ENCODE measurements at regions not wholly inside any gene's neighbourhood (a gene's known extent, or its start where the extent isn't known, plus 50 kb on each side); places are given as distances from the start of the nearest gene placed in this dataset.
"Not testable (repeated sequence)": the region's sequence is repeated elsewhere in the genome, so short reads cannot be mapped to it uniquely, and the experiment has no call there.

DNA sequence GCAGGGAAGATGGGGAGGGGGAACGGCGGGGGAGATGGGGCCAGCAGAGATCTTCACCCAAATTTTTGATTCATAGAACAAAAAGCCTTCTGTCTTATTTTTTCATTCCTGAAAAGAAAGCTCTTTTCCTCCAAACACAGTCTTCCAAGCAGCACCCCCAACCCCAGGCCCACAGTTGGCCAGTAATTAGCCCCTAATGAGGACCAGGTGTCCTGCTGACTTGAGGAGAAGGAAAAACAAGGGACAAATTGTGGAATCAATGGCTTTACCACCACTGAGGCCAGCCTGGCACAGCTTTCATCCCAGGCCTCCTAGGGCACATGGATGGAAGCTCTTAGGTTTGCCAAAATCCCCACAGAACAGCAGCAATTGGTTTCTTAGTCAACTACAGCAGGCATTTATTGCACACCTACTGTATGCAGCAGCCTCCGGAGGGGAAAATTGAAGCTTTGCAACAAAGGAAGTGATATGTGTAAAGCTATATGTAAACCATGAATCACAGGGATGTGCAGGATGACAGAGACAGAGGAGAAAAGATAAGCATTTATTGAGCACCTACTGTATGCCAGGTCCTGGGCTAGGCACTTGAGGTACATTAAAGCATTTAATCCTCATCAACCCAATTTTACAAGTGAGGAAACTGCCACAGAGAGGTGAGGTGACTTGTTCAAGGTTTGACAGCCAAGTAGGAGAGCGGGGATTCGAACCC lies 199.5 kb downstream of the TBC1D2B start:
- no peak for DNase-seq (ENCODE audit: low read depth)

DNA sequence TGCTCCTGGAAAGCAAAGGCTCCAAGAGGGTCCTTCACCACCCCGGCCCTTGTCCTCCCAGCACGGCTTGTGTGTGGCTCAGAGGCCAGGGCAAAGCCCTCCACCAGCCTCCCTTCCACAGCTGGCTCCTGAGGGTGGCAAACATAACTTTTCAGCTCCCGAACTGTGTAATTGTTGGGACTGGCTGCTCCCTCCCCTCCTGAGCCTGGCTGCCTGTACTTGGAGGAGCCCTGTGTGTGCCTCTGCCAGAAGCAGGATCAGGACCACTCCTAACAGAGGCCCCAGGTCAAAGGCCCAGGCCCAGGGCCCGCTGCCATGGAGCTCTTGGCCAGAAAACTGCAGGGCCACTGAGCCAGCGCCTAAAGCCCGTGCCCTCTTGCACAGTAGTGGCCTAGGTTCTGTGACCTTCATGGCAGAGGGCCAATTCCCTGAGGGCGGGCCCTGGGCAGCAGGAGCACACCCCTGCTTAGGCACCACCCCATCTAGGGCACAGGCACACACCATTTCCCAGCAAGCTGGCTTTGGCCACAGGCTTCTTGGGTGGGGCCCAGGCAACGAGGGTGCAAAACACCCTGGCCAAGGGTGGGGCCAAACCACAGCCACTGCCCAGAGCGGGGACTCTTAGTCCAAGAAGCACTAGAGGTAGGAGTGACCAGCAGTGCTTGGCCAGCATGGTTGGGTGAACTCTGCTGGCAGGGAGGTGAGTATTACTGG lies 201.2 kb downstream of the TBC1D2B start:
- DNase-seq (ENCODE audit: low read depth) = not testable (repeated sequence)

DNA sequence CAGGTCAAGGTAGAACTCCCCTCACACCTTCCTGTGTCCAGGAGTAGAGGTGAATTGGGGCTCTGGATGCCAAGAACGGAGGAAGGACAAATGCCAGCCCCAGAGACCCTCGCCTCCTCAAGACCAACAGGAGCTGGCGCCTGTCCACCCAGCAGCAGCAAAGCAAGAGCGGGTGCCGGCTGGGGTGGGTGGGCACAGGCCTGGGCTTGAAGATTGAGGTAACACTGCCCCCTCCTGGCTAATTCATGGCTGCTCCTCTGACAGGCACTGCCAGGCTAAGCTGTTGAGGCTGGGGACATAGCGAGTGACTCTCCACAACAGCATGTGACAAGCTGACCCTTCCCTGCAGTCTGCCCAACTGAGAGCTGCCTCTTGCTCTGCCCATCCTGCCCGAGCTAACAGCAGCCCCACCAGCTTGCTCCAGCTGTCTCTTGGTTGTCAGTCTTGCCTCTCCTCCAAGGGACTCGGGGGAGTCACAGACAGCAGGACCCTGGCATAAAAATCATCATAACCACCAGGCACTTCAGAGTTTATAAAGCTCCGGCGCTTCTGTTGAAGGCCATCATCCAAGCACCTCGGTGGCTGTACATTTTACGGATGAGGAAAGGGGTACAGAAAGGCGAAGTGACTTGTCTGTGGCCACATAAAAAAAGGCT lies 202.3 kb downstream of the TBC1D2B start:
- peak; percentile 9 for DNase-seq (ENCODE audit: low read depth)

DNA sequence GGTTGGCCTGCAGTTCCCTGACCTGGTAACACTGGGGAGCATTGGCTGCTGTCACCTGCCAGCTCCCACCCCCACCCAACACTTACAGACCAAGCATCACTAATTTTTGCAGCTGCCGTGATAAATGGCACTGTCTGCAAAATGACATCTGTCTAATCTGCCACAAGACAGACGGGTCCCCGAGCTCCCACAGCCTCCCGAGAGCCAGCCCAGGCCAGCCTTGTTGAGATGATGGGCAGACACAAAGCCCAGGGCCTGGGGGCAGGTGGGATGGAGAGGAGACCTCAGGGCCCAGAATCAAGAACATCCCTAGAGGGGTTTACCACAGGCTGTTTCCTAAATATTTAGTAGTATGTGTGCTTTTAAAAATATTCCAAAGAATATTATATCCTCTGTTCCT lies 203.4 kb downstream of the TBC1D2B start:
- DNase-seq (ENCODE audit: low read depth) = no peak

DNA sequence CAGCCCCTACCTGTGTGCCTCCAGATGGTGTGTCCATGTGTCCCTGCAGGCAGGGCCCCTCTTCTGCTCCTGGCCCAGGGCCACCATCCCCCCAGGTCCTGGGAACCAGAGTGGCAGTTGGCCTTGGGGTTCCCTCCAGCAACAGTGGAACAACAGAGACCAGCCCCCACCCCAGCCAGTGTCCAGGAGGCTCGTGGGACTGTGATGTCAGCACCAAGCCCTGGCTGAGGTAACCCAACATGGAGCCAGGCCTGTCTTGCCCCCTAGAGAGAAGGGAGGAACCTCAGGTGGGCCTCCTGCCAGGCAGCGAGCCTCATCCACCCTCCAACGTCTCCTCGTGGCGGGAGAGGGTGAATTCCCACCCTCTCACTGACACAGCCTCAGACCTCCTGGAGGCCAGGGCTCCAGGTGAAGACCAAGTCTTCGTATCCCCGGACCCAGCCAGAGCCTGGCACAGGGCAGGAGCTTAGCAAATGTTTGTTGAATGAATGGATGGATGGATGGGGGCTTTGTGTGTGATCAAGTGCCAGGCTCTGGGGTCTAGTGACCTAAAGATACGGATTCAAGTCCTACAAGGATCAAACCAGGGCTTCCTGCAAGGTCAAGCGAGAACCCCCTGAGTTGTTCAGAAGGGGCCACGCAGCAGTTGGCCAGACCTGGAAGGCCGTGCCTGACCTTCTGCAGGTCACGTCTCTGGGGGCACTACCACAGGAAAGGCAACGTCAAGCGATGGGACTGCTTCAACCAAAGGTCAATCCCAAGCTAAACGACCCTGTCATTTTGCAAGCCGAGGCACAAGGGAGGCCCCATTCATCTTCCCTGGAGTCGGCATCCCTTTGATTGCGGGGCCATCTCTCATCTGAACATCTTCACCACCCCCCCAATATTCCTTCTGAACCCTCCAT lies 204.7 kb downstream of the TBC1D2B start:
- DNase-seq (ENCODE audit: low read depth) = not testable (repeated sequence)

DNA sequence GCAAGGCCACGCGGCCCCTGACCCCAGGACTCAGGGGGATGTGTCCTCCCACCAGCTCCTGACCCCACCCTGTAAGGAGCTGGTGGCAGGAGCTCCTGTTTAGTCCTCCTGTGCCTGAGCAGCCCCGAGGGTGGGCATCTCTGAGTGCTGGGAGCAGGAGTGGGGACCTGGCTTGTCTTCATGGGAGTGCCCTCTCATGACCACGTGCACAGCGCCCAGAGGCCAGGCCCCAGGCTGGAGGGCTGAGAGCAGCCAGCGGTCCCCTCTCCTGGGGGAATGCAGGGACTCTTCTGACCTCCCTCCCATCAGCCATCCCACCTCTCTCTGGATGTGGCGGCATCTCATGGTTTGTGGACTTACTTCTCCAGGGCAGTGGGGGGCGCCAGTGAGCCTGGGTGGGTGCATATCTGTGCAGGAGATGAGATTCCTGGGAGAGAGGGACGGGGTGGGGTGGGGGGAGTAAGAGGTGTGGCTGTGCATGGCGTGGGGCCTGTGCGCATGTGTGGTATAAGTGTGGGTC lies 205.6 kb downstream of the TBC1D2B start:
- DNase-seq (ENCODE audit: low read depth) = no peak

DNA sequence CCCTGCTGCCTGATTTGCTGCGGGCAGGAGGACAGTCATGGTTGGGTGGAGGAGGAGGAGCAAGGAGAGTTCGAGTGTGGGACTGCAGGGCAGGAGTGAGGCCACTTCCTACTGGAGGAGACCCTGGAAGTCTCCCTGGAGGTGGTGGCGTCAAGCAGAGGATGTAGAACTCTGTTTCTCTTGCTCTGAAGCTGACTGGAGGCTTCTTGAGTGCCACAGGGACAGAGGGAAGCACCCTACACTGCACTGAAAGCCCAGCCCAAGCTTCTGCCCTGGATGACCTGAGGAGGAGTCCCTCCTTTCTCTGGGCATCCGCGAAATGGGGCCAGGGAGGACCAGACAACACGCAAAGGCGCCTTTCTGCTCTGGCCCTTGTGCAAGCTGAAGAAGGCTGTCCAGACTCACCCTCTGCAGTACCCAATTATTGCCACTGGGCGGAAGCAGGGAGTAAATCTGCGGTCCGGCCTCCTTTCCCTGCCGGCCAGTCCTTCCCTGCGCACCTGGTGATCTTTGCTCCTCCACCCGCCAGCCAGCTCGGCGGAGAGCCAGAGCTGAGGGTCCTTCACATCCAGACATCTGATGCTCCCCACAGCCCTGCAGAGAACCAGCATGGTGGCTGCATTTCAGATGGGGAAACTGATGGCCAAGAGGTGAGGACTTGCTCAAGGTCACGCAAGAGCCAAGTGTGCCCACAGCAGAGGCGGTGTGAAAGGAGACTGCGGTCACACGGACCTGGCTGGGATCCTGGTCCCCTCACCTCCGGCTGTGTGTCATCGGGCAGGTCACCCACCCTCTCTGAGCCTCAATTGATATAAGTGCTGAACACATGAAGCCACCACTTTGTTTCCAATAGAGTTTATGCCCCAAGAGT lies 207.1 kb downstream of the TBC1D2B start:
- DNase-seq (ENCODE audit: low read depth) = peak; percentile 52

DNA sequence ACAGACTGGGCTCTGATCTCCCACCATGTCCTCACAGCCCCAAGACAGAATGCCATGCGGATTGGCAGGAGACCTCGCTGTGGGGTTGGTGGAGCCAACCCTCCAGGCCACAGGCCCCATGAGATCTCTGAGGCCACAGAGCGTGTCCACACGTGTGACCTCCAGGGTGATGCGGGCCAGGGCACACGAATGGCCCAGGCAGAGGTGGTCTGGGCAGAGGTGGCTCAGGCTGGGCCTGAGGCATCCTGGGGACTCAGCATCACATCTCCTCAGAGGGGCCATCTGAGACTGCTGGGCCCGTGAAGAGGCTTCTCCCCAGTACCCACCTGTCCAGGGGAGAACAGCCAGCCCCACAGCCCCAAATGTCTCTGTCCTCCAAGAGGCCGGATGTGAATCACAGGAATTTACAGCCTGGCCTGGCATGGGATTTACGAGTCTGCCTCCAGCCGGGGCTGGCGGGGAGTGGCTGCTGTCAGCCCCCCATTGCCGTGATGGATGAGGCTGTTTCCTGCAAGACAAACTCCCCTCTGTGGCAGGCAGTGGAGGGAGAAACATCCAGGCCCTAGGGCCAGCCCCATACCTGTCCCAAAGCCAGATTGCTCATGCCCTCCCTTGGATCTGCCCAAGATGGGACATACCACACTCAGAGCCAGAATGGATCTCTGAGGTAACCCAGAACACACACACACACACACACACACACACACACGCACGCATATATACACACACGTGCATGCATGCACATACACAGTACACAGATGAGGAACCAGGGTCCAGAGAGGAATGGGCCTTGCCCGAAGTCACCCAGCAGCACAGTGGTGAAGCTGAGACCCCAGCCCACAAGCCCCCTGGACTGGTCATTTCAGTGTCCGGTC lies 208.3 kb downstream of the TBC1D2B start:
- DNase-seq (ENCODE audit: low read depth) = no peak

DNA sequence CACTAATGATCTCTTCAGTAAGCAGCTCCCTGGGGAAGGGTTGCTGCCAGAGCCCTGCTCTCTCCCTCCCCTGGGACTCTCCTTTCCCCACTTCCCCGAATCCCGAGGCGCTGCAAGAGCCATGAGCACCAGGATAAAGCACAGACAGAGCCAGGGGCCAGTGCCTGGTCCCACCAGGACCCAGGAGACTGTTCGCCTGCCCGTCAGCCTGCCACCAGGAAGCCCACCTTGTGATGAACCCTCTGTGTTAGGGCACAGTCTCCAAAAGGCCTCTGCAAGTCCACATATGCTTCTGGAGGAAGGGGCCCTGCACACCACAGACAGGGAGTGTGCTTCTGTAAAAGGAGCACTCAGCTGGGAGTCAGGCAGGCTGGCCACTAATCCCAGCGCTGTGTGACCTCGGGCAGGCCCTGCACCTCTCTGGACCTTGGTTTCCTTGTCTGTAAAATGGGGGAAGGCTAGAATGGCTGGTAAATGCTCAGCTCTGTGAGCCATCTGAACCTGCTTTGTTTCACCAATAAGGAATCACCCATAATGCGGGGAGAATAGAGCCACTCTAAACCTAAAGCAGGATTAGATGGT lies 209.4 kb downstream of the TBC1D2B start:
- DNase-seq (ENCODE audit: low read depth) = not testable (repeated sequence)

DNA sequence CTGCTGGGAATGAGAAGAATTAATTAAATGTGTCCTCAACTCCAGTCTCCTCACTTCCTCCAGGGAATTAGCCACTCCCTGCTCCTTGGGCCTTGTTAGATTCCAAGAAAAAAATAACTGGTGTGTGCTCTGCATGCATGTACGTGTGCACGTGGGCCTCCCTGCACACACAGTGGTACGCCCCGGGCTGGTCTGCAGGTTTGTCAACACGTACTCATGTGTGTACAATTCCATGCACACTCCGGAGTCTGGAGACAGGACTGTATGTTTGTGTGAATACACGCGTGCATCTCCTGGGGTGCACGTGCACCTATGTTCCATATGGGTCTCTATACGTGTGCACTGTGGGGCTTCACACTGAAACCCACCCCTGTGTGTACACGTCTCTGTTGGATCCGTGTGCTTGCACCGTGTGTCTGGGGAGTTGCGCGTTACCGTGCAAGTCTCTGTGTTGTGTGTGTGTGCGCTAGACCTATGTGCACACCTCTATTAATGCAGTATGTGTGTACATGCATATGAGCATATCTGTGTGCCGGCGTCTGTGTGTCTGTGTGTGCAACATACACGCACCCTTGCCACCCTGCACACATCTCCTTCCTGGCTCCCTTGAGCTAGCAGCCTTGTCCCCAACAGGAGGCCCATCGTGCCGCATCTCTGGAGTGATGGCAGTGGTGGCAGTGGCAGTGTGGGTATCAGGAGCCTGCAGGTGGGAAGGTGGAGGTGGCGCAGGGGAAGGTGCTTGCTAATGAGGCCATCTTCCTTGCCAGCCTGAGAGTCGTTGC lies 210.1 kb downstream of the TBC1D2B start:
- DNase-seq (ENCODE audit: low read depth) = no peak

DNA sequence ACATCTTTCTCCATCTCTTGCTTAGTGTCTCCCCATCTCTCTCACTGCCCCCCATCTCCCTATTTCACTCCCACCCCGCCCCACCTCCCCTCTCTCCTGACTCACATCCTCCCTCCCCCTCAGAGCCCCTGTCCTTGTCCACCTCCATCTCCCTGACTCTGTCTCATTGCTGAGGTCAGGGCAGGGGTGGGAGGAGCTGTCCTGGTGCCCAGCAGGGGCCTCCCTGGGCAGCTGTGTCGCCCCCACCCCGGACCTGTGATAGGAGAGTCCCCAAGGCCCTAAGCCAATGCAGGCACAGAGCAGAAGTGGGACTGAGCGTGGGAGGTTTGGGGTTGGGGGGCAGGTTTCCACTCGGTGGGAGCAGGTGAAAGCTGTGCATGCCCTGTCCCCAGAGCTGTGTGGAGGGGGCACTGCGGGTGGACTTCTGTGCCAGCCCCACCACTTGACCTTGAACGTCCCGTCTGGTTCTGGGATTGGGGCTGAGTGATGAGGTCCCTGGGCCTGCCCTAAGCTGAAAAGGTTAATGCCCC lies 210.8 kb downstream of the TBC1D2B start:
- no peak for DNase-seq (ENCODE audit: low read depth)

DNA sequence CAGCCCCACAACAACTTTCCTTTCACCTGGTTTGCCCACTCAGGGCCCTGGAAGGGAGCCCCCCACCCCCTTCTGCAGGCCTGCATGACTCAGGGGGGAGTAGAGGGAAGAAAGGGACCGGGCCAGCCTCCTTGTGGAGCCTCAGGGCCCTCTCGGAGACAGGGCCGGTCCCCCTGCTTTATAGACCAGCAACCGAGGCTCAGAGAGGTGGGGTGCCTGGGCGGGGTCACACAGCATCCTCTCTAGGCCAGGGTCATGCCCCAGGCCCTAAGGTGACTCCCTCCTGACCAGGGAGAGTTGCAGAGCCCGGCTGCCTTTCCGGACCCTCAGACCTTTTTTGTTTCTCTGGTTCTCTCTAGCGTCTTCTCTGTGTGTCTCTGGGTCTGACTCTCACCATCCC lies 211.3 kb downstream of the TBC1D2B start:
- DNase-seq (ENCODE audit: low read depth) = no peak

DNA sequence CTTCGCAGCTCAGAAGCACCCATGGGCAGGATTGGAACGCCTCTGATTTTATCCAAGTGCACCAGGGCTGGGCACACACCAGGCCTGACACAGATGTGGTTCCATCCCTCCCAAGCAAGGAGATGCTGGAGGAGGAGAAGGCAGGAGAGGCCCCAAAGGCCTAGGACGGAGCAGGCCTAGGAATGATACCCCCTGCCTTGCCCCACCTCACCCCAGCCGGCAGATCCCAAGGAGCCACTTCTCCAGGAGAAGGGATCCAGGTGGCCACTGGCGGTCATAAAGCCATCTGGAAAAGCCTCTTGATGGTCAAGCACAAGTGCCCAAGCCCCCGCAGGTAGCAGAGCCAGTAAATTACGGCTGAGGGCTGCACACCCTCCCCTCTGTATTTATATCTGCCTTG lies 211.8 kb downstream of the TBC1D2B start:
- no peak for DNase-seq (ENCODE audit: low read depth)

DNA sequence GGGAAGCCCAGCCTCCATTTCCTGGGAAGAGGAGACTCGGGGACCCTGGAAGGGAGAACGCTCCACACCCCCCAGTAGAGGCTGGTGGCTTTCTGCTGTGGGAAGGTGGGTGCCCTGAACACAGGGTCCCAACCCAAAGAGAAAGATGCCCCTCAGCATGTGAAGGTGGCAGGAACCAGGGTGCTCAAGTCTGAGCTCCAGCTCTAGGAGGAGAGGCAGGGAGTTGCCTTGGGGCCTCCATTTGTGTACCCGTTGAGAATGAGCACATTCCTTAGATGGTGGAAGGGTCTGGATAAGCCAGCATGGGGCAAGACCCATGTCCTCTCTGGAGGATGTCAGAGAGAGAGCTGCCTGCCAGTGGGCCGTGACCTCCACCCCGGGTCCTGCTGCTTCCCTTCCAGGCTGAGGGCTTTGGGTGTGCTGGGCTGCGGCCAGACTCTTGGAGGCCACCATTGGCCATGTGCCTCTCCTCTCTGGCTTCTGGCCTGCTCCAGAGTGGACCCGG lies 212.4 kb downstream of the TBC1D2B start:
- no peak for DNase-seq (ENCODE audit: low read depth)

DNA sequence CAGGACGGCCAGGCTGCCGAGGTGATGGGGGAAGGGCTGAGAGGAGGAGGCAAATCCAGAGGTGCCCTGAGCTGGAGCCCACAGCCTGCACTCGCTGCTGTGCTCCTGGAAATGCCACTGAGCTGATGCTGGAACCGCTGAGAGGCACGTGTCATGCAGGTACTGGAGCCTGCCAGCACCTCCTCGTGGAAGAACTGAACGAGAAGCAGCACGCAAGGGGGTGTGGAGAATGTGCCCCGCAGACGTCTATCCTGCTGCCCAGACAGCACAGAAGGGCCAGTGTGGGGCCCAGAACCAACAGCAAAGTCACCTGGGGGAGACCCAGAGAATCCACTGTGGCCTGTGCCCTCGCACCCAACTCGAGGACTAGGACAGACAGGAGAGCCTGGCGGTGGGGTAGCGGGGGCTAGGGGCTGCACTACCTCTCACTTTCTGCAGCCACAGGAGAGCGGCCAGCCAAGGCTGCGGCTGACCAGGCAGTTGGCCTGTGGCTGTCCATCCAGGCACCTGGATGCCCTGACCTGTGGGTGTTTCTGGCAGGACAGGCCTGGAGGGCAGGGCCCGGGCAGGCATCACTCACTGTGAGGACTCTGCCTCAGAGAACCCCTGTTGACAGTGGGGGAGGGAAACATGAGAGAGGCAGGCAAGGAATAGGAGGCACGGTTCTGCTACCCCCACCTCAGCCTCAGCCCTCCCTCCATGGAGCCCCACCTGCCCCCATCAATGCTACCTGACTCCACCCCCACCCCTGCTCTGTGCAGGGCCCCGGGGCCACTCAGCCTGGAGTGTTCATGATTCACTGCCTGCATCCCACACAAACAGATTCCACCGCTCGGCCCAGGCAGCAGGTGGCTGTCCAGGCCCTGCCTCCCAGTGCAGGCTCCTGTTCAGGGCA lies 213.1 kb downstream of the TBC1D2B start:
- no peak for DNase-seq (ENCODE audit: low read depth)

DNA sequence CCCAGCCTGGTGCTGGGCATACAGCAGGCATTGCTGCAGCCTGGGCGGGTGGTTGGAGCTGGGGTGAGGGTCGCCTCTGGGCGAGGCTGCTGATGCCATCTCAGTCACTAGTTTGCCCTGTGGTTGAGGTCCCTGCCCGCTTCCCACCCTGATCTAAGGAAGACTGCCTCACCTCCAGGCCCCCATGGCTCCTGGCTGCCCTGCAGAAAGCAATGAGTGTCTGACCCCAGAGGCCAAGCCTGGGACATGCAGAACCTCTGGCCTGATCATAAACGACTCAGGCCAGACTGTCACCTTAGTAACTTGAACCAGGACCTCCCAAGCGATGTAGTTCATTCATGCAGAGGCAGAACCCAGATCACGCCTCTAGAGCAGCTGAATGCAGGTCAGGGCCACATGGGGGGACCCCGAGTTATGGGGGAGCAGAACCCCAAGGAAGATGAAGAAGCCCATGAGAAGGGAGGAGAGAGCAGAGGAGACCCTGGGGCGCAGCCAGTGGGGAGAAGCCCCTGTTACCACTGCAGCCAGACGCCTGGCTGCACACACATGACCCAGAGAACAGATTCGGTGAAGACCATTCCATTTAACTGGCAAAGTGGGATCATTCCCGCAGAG lies 213.9 kb downstream of the TBC1D2B start:
- DNase-seq (ENCODE audit: low read depth) = no peak

DNA sequence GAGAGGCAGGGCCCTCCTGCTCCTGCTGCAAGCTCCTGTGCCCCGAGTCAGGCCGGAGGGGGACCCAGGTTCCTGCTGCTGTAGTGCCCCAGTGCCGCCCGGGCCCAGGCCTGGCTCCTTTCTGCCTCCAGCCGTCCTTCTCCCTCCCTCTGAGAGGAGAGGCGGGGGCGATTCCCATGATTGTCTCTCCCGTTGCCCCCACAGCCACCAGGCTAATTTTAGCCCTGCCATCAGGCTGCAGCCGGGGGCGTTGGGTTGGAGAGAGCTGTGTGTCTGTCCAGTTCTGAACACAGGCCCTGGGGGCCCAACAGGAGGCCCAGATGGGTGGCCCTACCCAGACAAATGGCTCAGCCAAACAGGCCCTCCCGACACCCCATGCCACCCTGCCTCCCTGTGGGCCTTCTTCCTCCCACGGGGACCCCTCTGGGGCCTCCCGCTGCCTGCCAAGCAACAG lies 214.8 kb downstream of the TBC1D2B start:
- DNase-seq (ENCODE audit: low read depth) = no peak
